Tibial nerve (tissue), 4 donors: ENCODE measurements at regions not wholly inside any gene's neighbourhood (a gene's known extent, or its start where the extent isn't known, plus 50 kb on each side); places are given as distances from the start of the nearest gene placed in this dataset. TPM values are rescaled to one million over a fixed set of nuclear protein-coding genes. Genes with fewer than 3 reads are reported as not detected.

Source experiments
- DNase-seq, 2 donors: peaks; one replicate each; pipeline ENCODE4 v3.0.0-alpha.2; 2019; ENCODE audit warnings: low spot score in 2 of 2
- H3K27ac ChIP-seq, 4 donors: fragments of 200-600 bp; sonication (generic) in 3 of 4; one replicate each; pipeline ENCODE4 v1.5.1; 2017 to 2019; ENCODE audit warnings: mild to moderate bottlenecking in 1 of 4
- H3K27me3 ChIP-seq, 2 donors: fragments of 200-600 bp; sonication (generic) in 1 of 2; one replicate each; pipeline versions ENCODE4 v1.5.1 to v1.6.0; 2017 to 2019
- H3K36me3 ChIP-seq, 3 donors: fragments of 200-600 bp; sonication (generic); one replicate each; pipeline ENCODE4 v1.5.1; 2018 to 2019
- H3K4me1 ChIP-seq, 4 donors: fragments of 200-600 bp; sonication (generic) in 3 of 4; one replicate each; pipeline ENCODE4 v1.5.1; 2017 to 2019
- H3K4me3 ChIP-seq, 4 donors: fragments of 200-600 bp; sonication (generic) in 3 of 4; one replicate each; pipeline ENCODE4 v1.5.1; 2017 to 2019; ENCODE audit warnings: mild to moderate bottlenecking in 1 of 4, moderate library complexity in 1 of 4
- H3K9me3 ChIP-seq, 4 donors: fragments of 200-600 bp; sonication (generic) in 3 of 4; one replicate each; pipeline ENCODE4 v1.5.1; 2017 to 2019
- EP300 ChIP-seq, 2 donors: sonication (generic); formaldehyde crosslinking; IDR thresholded peaks; one replicate each; pipeline ENCODE4 v1.6.1; 2017; ENCODE audit warnings: antibody characterized with exemption in 2 of 2, mild to moderate bottlenecking in 1 of 2
- POLR2A ChIP-seq, 2 donors: fragments of 450-650 bp; IDR thresholded peaks; one replicate each; pipeline ENCODE4 v1.6.1; 2017; ENCODE audit warnings: antibody characterized with exemption in 2 of 2, mild to moderate bottlenecking in 2 of 2, moderate library complexity in 2 of 2
- WGBS, 2 donors: methylation state at CpG; one replicate each; pipeline ENCODE4 v1.1.5; 2018; 5-methylcytosine and 5-hydroxymethylcytosine counted together
- small RNA-seq: library from RNA; depleted of rRNA; stranded (forward); fragments of <200 nt; gene quantifications from one replicate; pipeline ENCODE3, GENCODE V24; 2016
- TF ChIP-seq, protein P1 (sequence below), 5 experiments: fragments of 200-600 bp in 3 of 5; fragments of 450-650 bp in 2 of 5; sonication (generic) in 3 of 5; IDR thresholded peaks; one replicate each; pipeline ENCODE4 v1.5.1; 2016 to 2019; ENCODE audit warnings: antibody characterized with exemption in 5 of 5, mild to moderate bottlenecking in 3 of 5, moderate library complexity in 2 of 5

GRCh38 chr10:20948686-20949327 is 51.7 kb upstream of the NEBL start:
- Histone ChIP-seq H3K27me3 (no peaks in the 10 kb centered on the region), H3K4me3 (no peak overlapping the region), H3K9me3 (no peaks in the 10 kb centered on the region), H3K27ac (no peak overlapping the region), H3K4me1 (no peaks in the 10 kb centered on the region), H3K36me3 (peaks cover 0 to 4% (median 0%) of the 10 kb centered on the region in 3 donors)
- no peak for TF ChIP-seq POLR2A (IDR thresholded peaks at IDR 0.05)
- no peak for TF ChIP-seq EP300 (IDR thresholded peaks at IDR 0.05)
- TF ChIP-seq, protein P1, sequence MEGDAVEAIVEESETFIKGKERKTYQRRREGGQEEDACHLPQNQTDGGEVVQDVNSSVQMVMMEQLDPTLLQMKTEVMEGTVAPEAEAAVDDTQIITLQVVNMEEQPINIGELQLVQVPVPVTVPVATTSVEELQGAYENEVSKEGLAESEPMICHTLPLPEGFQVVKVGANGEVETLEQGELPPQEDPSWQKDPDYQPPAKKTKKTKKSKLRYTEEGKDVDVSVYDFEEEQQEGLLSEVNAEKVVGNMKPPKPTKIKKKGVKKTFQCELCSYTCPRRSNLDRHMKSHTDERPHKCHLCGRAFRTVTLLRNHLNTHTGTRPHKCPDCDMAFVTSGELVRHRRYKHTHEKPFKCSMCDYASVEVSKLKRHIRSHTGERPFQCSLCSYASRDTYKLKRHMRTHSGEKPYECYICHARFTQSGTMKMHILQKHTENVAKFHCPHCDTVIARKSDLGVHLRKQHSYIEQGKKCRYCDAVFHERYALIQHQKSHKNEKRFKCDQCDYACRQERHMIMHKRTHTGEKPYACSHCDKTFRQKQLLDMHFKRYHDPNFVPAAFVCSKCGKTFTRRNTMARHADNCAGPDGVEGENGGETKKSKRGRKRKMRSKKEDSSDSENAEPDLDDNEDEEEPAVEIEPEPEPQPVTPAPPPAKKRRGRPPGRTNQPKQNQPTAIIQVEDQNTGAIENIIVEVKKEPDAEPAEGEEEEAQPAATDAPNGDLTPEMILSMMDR (IDR thresholded peaks at IDR 0.05) = no peak
- 59 to 60% methylated on average over 7 of the region's 7 CpGs for WGBS, 2 donors
- DNase-seq = no peak

Small RNA genes in the stretch of these regions (small RNA-seq; reads per million reads assigned to genes)
- not detected for gene AL158209.2
- gene RF00017 = not detected
- not detected for gene RNU6-15P
